Tibial artery (tissue), 4 donors: ENCODE measurements at regions not wholly inside any gene's neighbourhood (a gene's known extent, or its start where the extent isn't known, plus 50 kb on each side); places are given as distances from the start of the nearest gene placed in this dataset.

Experiments
- DNase-seq, 2 donors: peaks; one replicate each; pipeline ENCODE4 v3.0.0-alpha.2; 2019
- H3K27ac ChIP-seq, 2 donors: fragments of 200-600 bp; sonication (generic) in 1 of 2; 1 replicate in 1 of 2; 2 replicates in 1 of 2; pipeline ENCODE4 v1.5.1; 2018 to 2019; ENCODE audit warnings: mild to moderate bottlenecking in 1 of 2
- H3K27me3 ChIP-seq, 2 donors: fragments of 200-600 bp; sonication (generic) in 1 of 2; one replicate each; pipeline versions ENCODE4 v1.5.1 to v1.6.0; 2016 to 2019
- H3K36me3 ChIP-seq, 3 donors: fragments of 200-600 bp; sonication (generic) in 2 of 3; one replicate each; pipeline ENCODE4 v1.5.1; 2016 to 2019; ENCODE audit warnings: mild to moderate bottlenecking in 2 of 3
- H3K4me1 ChIP-seq, 4 donors: fragments of 200-600 bp; sonication (generic) in 2 of 4; 1 replicate in 3 of 4; 2 replicates in 1 of 4; pipeline ENCODE4 v1.5.1; 2016 to 2019
- H3K4me3 ChIP-seq, 2 donors: fragments of 200-600 bp; sonication (generic) in 1 of 2; 1 replicate in 1 of 2; 2 replicates in 1 of 2; pipeline ENCODE4 v1.5.1; 2018 to 2019; ENCODE audit warnings: mild to moderate bottlenecking in 2 of 2
- H3K9me3 ChIP-seq, 3 donors: fragments of 200-600 bp; sonication (generic) in 1 of 3; one replicate each; pipeline ENCODE4 v1.5.1; 2016 to 2019
- intact Hi-C: fragments of 100-400 bp; cut with DNase I; formaldehyde crosslinking; loops from one replicate; pipeline ENCODE4 v1.15.0; 2023; ENCODE audit warnings: low total_unique reads
- TF ChIP-seq, protein P1 (sequence below), 2 experiments: fragments of 200-600 bp in 1 of 2; fragments of 450-650 bp in 1 of 2; IDR thresholded peaks; one replicate each; pipeline ENCODE4 v1.5.1; 2017 to 2019; ENCODE audit warnings: antibody characterized with exemption in 2 of 2, mild to moderate bottlenecking in 1 of 2, moderate library complexity in 1 of 2

DNA sequence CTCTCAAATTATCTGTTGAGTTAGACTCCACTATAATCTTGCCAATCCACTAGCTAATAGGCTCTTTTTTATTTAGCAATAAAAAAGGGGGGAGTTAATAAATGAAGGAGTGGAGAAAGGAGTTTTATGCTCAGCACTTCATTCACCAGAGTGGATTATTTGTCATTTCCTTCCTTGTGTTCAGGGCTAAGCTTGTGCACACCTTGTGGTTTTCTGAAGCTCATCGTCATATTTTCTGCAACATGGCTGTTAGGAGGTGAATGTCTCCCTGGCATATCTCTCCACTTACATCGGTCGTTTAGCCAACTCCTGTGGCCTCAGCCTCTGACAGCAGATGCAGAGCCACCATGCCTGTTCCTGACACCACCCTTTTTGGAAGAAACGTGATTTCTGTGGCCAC lies 83.9 kb upstream of the MTNR1B start:
- TF ChIP-seq, protein P1, sequence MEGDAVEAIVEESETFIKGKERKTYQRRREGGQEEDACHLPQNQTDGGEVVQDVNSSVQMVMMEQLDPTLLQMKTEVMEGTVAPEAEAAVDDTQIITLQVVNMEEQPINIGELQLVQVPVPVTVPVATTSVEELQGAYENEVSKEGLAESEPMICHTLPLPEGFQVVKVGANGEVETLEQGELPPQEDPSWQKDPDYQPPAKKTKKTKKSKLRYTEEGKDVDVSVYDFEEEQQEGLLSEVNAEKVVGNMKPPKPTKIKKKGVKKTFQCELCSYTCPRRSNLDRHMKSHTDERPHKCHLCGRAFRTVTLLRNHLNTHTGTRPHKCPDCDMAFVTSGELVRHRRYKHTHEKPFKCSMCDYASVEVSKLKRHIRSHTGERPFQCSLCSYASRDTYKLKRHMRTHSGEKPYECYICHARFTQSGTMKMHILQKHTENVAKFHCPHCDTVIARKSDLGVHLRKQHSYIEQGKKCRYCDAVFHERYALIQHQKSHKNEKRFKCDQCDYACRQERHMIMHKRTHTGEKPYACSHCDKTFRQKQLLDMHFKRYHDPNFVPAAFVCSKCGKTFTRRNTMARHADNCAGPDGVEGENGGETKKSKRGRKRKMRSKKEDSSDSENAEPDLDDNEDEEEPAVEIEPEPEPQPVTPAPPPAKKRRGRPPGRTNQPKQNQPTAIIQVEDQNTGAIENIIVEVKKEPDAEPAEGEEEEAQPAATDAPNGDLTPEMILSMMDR (IDR thresholded peaks at IDR 0.05), result no peak

DNA sequence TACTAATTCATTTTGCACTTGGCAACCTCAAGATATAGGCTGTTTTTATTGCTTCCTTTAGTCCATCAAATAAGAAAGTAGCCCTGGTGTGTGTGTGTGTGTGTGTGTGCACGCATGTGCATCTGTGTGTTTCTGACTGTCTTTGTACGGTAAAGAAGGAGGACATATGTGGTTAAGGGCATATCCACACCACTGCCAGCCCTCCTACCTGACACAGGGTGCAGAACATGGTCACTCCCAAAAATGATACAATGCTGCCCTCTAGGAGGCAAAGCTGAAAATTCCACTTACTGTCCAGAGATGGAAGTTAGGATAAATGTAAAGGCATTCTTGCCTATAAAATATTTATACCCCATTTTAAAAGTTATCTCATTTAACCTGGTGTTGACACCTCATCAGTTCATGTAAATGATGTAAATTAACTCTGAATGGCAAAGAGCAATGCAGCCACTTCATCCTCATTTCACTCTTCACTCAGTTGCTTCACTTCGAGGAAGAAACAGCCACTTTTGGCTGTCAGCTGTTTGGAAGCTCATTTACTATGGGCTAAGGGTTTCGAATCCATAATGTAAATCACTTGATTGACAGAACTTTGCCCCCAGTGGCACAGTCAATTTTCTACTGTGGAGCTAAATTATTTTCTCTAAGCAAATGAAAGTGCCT lies 83.1 kb upstream of the MTNR1B start:
- peaks cover 0 to 4% (median 0%) of the 10 kb centered on the region in 3 donors for H3K36me3 ChIP-seq
- H3K27ac ChIP-seq, result no peak overlapping the region
- no peaks in the 10 kb centered on the region for H3K9me3 ChIP-seq
- no peak for DNase-seq
- TF ChIP-seq, protein P1 (IDR thresholded peaks at IDR 0.05), result peak; percentile 62 to 69
- no peaks in the 10 kb centered on the region for H3K27me3 ChIP-seq
- H3K4me1 ChIP-seq, result no peaks in the 10 kb centered on the region
- H3K4me3 ChIP-seq, result no peak overlapping the region
- intact Hi-C loops, result loop anchor here (10.0 kb wide), 1 partner anchor 672 kb away; no protein-coding TSS in a partner anchor

More for the DNA sequence above, 83.9 kb upstream of the MTNR1B start:
- intact Hi-C loops, result loop anchor here (10.0 kb wide), 1 partner anchor 671 kb away; no protein-coding TSS in a partner anchor
- DNase-seq, result no peak
- Histone ChIP-seq H3K27me3 (no peaks in the 10 kb centered on the region), H3K4me3 (no peak overlapping the region), H3K27ac (no peak overlapping the region), H3K4me1 (no peaks in the 10 kb centered on the region), H3K36me3 (peaks cover 0 to 4% (median 0%) of the 10 kb centered on the region in 3 donors), H3K9me3 (no peaks in the 10 kb centered on the region)

DNA sequence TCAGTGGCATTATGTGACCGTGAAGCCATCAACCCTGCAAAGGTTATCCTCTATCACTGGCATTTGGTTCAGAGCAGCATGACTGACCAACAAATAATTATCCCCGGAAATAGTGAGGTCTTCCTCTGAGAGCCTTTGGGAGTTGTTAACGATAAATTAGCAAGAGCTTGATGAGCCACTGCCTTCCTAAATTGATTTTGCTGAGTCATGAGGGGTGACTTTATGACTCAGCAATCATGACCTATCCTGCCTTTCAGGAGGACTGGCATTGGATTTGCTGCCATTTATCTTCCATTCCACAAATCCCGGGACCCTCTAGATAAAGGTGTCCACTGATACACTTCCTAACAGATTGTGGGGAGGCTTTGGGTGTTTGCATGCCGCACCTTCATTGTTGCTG lies 80.8 kb upstream of the MTNR1B start:
- peaks cover 0 to 11% (median 2%) of the 10 kb centered on the region in 4 donors for H3K4me1 ChIP-seq
- H3K4me3 ChIP-seq, result no peak overlapping the region
- no peaks in the 10 kb centered on the region for H3K27me3 ChIP-seq
- DNase-seq, result no peak
- intact Hi-C loops, result loop anchor here (10.0 kb wide), 1 partner anchor 674 kb away; no protein-coding TSS in a partner anchor
- TF ChIP-seq, protein P1 (IDR thresholded peaks at IDR 0.05), result no peak
- no peak overlapping the region for H3K27ac ChIP-seq
- H3K9me3 ChIP-seq, result no peaks in the 10 kb centered on the region
- no peaks in the 10 kb centered on the region for H3K36me3 ChIP-seq

DNA sequence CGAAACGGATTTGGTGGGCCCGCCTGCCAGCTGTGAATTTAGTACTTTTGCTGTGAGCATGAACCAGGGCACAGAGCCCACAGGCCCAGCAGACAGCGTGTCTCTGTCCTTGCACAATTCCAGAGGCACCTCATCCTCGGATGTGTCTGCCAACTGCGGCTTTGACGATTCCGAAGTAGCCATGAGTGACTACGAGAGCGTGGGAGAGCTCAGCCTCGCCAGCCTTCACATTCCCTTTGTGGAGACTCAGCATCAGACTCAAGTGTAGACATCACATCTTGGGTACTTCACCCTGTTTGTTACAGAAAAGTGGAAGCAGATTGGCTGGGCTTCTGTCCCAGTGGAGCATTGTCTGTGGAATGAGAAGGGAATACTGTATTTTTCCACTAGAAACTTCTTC lies 78.6 kb upstream of the MTNR1B start:
- no peaks in the 10 kb centered on the region for H3K9me3 ChIP-seq
- no peak overlapping the region for H3K27ac ChIP-seq
- no peaks in the 10 kb centered on the region for H3K27me3 ChIP-seq
- H3K4me3 ChIP-seq, result no peak overlapping the region
- intact Hi-C loops, result no loop called here
- H3K36me3 ChIP-seq, result no peaks in the 10 kb centered on the region
- TF ChIP-seq, protein P1 (IDR thresholded peaks at IDR 0.05), result no peak
- H3K4me1 ChIP-seq, result peaks cover 0 to 16% (median 2%) of the 10 kb centered on the region in 4 donors
- DNase-seq, result no peak

DNA sequence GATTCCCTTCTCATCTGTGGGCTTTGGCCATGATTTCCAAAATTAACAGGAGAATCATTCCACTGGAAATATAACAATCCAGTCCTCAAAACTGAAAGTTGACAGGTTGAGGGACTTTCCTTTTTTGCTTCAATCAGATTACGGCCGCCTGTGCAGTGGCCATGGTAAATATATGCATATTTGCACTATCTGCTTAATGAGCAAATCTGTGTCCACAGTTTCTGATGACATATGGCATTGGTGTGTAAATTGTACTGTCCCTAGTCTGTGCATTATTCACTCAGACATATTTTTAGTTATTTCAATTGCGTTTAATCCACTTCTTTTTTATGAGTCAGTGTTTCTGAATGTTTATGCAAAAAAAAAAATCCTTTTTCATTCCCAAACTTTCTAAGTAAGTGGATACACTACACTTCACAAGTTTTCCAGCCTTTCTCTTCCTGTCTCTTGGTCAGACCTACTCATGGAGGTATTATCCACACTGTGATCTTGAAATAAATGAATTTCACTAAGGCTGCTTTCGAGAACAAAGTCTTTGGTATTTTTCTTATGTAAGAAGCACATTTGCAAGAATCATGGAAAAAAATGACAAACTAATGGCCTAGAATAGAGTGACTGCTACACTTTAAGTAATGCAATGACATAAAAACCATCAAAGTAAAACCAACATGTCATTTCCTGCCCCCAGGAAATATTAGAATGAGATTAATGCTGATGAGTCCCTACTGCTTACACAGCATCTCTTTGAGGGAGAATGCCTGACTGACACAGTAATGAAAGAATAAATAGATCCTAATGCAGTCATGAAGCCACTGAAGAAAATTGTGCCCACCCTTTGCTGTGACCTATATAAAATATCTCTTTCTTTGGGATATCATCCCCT lies 76.4 kb upstream of the MTNR1B start:
- intact Hi-C loops, result no loop called here
- Histone ChIP-seq H3K36me3 (no peaks in the 10 kb centered on the region), H3K4me3 (no peak overlapping the region), H3K27me3 (no peaks in the 10 kb centered on the region), H3K9me3 (no peaks in the 10 kb centered on the region), H3K27ac (no peak overlapping the region), H3K4me1 (peaks cover 0 to 16% (median 2%) of the 10 kb centered on the region in 4 donors)
- TF ChIP-seq, protein P1 (IDR thresholded peaks at IDR 0.05), result no peak
- DNase-seq, result no peak
